A673 (cell line): ENCODE measurements at regions not wholly inside any gene's neighbourhood (a gene's known extent, or its start where the extent isn't known, plus 50 kb on each side); places are given as distances from the start of the nearest gene placed in this dataset.

Experiments used
- CTCF ChIP-seq: fragments of 300-800, 200-600 bp; sonication (generic); conservative IDR thresholded peaks from 2 replicates; pipeline ENCODE4 v1.5.1; 2017; ENCODE audit warnings: low read depth, mild to moderate bottlenecking, antibody characterized with exemption, low read length, moderate library complexity, mixed read lengths
- EZH2 ChIP-seq: fragments of 200-600 bp; sonication (generic); IDR thresholded peaks from 2 replicates; pipeline ENCODE4 v1.6.1; 2017; ENCODE audit warnings: borderline replicate concordance, low read depth, mild to moderate bottlenecking, mixed read lengths, antibody characterized with exemption, low read length; ENCODE audit not compliant: poor library complexity, severe bottlenecking

GRCh38 chr13:87235621-87236020 is 435.6 kb upstream of the SLITRK5 start:
- TF ChIP-seq CTCF, result no peak
- TF ChIP-seq EZH2, result no peak
